Mesothelial cell of epicardium (in vitro differentiated cells): ENCODE measurements at regions not wholly inside any gene's neighbourhood (a gene's known extent, or its start where the extent isn't known, plus 50 kb on each side); places are given as distances from the start of the nearest gene placed in this dataset.

Experiments
- DNase-seq, 2 experiments: peaks; one replicate each; pipeline ENCODE4 v3.0.0; 2021; ENCODE audit warnings: low spot score in 2 of 2; ENCODE audit not compliant: unreplicated experiment in 2 of 2
- H3K27ac Mint-ChIP-seq: 2 replicates; pipeline ENCODE4 v1.8.0; 2021; ENCODE audit warnings: mixed read lengths
- H3K27me3 Mint-ChIP-seq: 2 replicates; pipeline ENCODE4 v1.8.0; 2021; ENCODE audit warnings: low read depth, mixed read lengths
- H3K36me3 Mint-ChIP-seq: 2 replicates; pipeline ENCODE4 v1.8.0; 2021; ENCODE audit warnings: mixed read lengths
- H3K4me1 Mint-ChIP-seq: 2 replicates; pipeline ENCODE4 v1.8.0; 2021; ENCODE audit warnings: mixed read lengths
- H3K4me3 Mint-ChIP-seq: 2 replicates; pipeline ENCODE4 v1.8.0; 2021; ENCODE audit warnings: mild to moderate bottlenecking, moderate library complexity, mixed read lengths
- H3K9me3 Mint-ChIP-seq: 2 replicates; pipeline ENCODE4 v1.8.0; 2021; ENCODE audit warnings: mixed read lengths
- TF ChIP-seq, protein P1 (sequence below): fragments of 200-600 bp; sonication (generic); IDR thresholded peaks from one replicate; pipeline ENCODE4 v1.5.0; 2021; ENCODE audit warnings: antibody characterized with exemption; ENCODE audit not compliant: unreplicated experiment

DNA sequence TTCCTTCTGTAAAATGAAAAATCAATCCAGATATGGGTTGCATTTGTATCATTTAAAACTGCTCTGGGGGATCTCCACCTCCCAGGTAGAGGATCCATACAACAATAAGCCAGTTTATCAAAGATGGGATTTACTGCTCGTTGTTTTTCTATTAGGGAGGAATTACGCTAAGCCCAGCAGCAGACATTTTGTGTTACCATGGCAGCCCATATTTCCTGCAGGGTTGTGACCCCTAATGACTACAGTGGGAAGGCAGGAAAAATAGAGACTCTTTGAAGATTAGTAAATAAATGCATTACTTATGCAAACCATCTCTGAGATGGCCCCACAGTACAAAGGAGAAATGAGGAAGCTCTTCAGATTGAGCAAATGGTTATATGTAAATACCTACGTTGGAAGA is 253.4 kb upstream of the GPR101 start:
- Mint-ChIP-seq H3K27me3 (peaks cover 3% of the 10 kb centered on the region), H3K27ac (no peak overlapping the region), H3K4me1 (no peaks in the 10 kb centered on the region), H3K36me3 (no peaks in the 10 kb centered on the region), H3K4me3 (no peak overlapping the region), H3K9me3 (peaks cover 36% of the 10 kb centered on the region)
- TF ChIP-seq, protein P1, sequence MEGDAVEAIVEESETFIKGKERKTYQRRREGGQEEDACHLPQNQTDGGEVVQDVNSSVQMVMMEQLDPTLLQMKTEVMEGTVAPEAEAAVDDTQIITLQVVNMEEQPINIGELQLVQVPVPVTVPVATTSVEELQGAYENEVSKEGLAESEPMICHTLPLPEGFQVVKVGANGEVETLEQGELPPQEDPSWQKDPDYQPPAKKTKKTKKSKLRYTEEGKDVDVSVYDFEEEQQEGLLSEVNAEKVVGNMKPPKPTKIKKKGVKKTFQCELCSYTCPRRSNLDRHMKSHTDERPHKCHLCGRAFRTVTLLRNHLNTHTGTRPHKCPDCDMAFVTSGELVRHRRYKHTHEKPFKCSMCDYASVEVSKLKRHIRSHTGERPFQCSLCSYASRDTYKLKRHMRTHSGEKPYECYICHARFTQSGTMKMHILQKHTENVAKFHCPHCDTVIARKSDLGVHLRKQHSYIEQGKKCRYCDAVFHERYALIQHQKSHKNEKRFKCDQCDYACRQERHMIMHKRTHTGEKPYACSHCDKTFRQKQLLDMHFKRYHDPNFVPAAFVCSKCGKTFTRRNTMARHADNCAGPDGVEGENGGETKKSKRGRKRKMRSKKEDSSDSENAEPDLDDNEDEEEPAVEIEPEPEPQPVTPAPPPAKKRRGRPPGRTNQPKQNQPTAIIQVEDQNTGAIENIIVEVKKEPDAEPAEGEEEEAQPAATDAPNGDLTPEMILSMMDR = no peak
- DNase-seq = no peak

DNA sequence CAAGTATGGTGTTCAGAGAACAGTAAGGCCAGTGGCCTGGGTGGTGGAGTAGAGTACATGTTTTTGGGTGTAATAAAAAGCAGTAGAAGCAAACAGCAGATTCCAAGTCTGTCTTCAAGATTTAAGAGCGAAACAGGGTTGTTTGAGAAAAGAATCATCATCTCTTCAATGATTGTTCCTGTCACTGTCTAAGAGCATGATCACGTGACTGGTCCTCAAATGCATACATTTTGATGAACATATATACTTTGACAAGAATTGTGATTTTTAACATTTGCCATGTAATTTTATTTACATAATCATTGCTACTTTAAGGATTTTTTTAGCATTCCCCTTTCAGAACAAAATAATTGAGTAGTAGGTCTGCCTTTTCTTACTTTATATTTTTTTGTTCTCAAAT is 252.6 kb upstream of the GPR101 start:
- DNase-seq = no peak
- Mint-ChIP-seq H3K27ac (no peak overlapping the region), H3K36me3 (no peaks in the 10 kb centered on the region), H3K4me1 (no peaks in the 10 kb centered on the region), H3K9me3 (peaks cover 31% of the 10 kb centered on the region), H3K27me3 (peaks cover 8% of the 10 kb centered on the region), H3K4me3 (no peak overlapping the region)
- TF ChIP-seq, protein P1 = no peak

DNA sequence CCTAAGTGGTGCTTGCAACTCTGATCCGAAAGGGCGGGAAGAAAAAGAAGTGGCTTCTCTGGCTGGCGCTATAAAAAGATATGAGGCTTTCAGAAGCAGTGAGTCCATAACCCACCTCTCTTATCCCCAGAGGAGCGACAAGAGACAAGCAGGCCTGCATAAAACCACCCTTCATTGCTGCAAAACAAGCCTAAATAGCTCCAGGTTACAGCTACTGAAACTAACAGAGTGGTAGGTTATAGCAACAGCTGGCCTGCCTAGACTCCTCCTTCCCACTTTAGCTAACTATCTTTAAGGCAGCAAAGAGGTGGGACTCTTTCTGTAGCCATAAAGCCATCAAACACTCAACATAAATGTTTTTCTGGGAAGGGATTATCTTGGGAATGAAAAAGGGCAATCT is 245.0 kb upstream of the GPR101 start:
- Mint-ChIP-seq H3K4me3 (no peak overlapping the region), H3K4me1 (no peaks in the 10 kb centered on the region), H3K9me3 (peaks cover 6% of the 10 kb centered on the region), H3K27me3 (peaks cover 7% of the 10 kb centered on the region), H3K36me3 (no peaks in the 10 kb centered on the region), H3K27ac (no peak overlapping the region)
- DNase-seq = no peak
- TF ChIP-seq, protein P1 = no peak

DNA sequence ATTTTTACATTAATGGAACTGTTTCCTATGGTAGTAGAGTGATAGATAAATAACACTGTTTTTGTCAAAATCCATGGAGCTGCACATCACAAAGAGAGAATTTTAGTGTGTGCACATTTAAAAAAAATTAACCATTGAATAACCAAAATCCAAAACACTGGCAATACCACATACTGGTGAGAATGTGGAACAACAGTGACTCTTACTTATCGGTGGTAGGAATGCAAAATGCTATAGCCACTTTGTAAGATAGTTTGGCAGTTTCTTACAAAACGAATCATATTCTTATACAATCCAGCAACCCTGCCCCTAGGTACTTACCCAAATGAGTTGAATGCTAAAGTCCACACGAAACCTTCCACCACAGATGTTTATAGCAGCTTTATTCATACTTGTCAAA is 229.6 kb upstream of the GPR101 start:
- Mint-ChIP-seq H3K27ac (no peak overlapping the region), H3K9me3 (peaks cover 33% of the 10 kb centered on the region), H3K36me3 (no peaks in the 10 kb centered on the region), H3K27me3 (peaks cover 2% of the 10 kb centered on the region), H3K4me1 (no peaks in the 10 kb centered on the region), H3K4me3 (no peak overlapping the region)
- TF ChIP-seq, protein P1 = no peak
- DNase-seq = no peak

DNA sequence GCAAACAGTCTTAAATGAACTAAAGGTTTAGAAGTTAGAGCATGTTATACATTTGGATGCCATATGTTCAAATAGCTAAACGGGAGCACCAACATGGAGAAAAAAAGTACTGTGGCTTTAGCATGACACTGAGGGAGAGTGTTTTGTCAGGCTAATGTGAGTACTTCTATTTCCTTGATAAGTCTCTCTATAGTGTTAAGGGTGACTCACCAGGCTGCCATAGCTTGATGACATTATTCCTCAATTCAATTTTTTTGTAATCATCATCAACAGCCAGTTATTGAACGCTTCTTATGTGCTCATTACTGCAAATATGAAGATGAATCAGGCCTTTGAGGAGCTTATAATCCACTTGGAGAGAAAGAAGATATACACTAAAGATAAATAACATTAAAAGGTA is 211.4 kb upstream of the GPR101 start:
- no peak overlapping the region for H3K27ac Mint-ChIP-seq
- peaks cover 31% of the 10 kb centered on the region for H3K9me3 Mint-ChIP-seq
- DNase-seq = no peak
- H3K27me3 Mint-ChIP-seq = no peaks in the 10 kb centered on the region
- no peaks in the 10 kb centered on the region for H3K36me3 Mint-ChIP-seq
- no peak overlapping the region for H3K4me3 Mint-ChIP-seq
- no peaks in the 10 kb centered on the region for H3K4me1 Mint-ChIP-seq
- TF ChIP-seq, protein P1 = no peak

DNA sequence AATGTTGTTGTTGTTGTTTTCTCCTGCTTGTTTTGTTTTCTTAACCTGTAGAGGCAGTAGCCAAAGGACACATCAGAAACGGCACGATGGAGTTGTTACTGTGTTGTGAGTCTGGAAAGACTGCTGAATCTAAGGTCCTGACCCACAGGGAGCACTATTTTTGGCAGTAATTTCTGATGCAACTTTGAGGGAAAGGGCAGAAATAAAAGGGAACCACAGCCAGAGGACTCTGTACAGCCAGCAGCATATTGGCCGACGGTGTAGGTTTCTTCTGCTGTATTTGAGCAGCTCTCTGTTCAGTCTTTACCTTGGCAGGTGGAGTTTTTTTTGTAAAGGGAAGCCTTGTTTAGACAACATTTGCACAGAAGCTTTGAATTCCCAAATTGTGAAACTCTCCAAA is 203.0 kb upstream of the GPR101 start:
- no peak overlapping the region for H3K27ac Mint-ChIP-seq
- no peak overlapping the region for H3K4me3 Mint-ChIP-seq
- H3K4me1 Mint-ChIP-seq = no peaks in the 10 kb centered on the region
- H3K36me3 Mint-ChIP-seq = no peaks in the 10 kb centered on the region
- TF ChIP-seq, protein P1 = no peak
- H3K27me3 Mint-ChIP-seq = no peaks in the 10 kb centered on the region
- H3K9me3 Mint-ChIP-seq = peaks cover 27% of the 10 kb centered on the region
- no peak for DNase-seq
